K562 (cell line): ENCODE measurements at regions not wholly inside any gene's neighbourhood (a gene's known extent, or its start where the extent isn't known, plus 50 kb on each side); places are given as distances from the start of the nearest gene placed in this dataset.

Experiments used
- BRF1 ChIP-seq: IDR thresholded peaks from 3 replicates; pipeline ENCODE4 v1.6.1; 2011; ENCODE audit warnings: borderline replicate concordance, mild to moderate bottlenecking; ENCODE audit not compliant: insufficient read length; ENCODE audit errors: extremely low read depth
- ETV6 ChIP-seq, 3 experiments: fragments of 150-350 bp in 1 of 3; sonication (generic) in 1 of 3; formaldehyde crosslinking in 1 of 3; IDR thresholded peaks; 2 replicates each; pipeline versions ENCODE4 v1.6.1 to v1.8.0; 2014 to 2022; ENCODE audit warnings: borderline replicate concordance in 2 of 3, low read depth in 2 of 3, antibody characterized with exemption in 1 of 3, low read length in 1 of 3, mild to moderate bottlenecking in 1 of 3, missing genetic modification reagents in 1 of 3
- TCF7L2 ChIP-seq: fragments of 150-350 bp; IDR thresholded peaks from 2 replicates; pipeline ENCODE4 v1.6.1; 2016; ENCODE audit warnings: low read depth, mild to moderate bottlenecking, low read length, moderate library complexity
- ZHX1 ChIP-seq: fragments of 150-350 bp; conservative IDR thresholded peaks from 2 replicates; pipeline ENCODE4 v1.6.1; 2014; ENCODE audit warnings: low read length
- ZNF124 ChIP-seq: sonication (generic); formaldehyde crosslinking; IDR thresholded peaks from 2 replicates; pipeline ENCODE4 v1.8.1; 2022; ENCODE audit warnings: missing genetic modification reagents
- ZNF699 ChIP-seq: fragments of 250-450 bp; sonication (Bioruptor Pico); IDR thresholded peaks from 2 replicates; pipeline ENCODE4 v1.8.0; 2021; ENCODE audit warnings: mild to moderate bottlenecking, moderate library complexity; ENCODE audit not compliant: insufficient replicate concordance
- TF ChIP-seq, protein P1 (sequence below): fragments of 250-450 bp; sonication (Bioruptor Pico); IDR thresholded peaks from 2 replicates; pipeline ENCODE4 v1.5.0; 2021; ENCODE audit warnings: mild to moderate bottlenecking, moderate library complexity

DNA sequence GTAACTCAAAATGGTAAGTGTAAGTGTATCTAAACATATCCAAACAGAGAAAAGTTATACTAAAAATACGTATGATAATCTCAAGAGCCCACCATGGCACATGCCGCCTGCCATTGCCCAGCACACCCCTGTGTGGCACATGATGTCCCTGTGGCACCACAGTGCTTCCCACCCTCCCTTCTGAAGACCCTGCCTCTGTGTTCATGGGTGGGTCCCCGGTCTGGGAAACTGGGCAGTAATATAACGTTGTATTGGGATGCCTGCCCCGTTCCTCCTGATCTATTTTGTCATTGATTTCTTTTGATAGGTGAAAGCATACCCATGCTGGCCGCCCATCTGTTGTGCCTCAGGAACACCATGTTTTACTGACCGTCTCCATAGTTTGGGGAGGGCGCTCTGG, 296.8 kb upstream of the SHH start:
- no peak for TF ChIP-seq BRF1
- no peak for TF ChIP-seq TCF7L2
- no peak for TF ChIP-seq ZHX1
- TF ChIP-seq, protein P1, sequence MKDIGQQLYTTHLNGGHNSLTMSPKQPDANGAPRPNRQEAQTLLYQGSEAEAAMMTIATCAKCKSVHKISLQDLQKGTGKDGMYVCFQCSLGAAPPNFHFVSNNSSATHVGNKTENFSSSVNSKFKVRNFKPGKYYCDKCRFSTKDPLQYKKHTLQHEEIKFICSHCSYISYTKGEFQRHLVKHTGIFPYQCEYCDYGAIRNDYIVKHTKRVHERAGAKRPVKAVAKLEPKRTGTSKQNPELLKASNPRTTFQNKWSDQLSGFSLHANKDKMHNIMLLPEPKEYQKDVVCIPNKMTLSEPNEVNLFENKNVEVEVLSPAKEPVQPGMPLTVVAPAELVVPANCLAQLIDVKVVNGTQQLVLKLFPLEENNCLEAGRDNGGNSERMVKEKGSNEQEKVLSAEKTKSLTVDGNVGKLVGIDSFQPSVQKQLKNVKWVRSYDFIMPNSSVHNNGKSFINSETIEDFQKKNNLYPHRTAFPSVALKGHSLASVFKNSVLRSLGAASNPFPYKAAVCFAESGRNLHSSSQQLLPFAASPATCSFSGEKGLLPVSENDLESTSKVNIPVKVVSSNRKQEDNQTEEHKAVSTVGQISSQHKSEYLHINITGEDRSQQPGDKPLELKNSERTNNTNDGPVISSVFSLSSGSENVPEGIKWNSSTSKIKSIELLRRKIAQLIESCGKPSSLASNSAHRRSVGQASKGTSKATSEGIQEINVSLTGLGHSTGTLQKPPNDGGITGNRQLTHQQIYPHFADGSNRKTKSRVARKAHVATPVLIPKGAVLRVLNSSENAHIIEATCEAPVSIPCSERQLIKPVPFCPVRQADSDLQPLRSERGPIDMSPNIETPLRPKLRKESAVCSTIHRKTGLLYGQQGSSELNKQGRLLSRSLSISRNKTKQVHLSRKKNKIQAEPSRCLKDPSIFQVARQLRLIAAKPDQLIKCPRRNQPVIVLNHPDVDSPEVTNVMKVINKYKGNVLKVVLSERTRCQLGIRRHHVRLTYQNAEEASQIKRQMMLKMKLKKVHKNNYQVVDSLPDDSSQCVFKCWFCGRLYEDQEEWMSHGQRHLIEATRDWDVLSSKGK: no peak
- no peak for TF ChIP-seq ZNF124 (CRISPR knock-in tag)
- TF ChIP-seq ZNF699 (CRISPR knock-in tag): no peak
- TF ChIP-seq ETV6 (IDR thresholded peaks at IDR 0.05; ENCODE audit: borderline replicate concordance in 1 of 2, low read depth in 2 of 2, low read length in 1 of 2): no peak
- TF ChIP-seq ETV6 (CRISPR knock-in tag; IDR thresholded peaks at IDR 0.05; ENCODE audit: borderline replicate concordance): no peak
